GM12875 (cell line): ENCODE measurements at regions not wholly inside any gene's neighbourhood (a gene's known extent, or its start where the extent isn't known, plus 50 kb on each side); places are given as distances from the start of the nearest gene placed in this dataset.

Experiments
- H3K4me3 ChIP-seq: one replicate; pipeline ENCODE4 v1.5.1; 2011; ENCODE audit warnings: low read depth, low read length, control low read depth
- TF ChIP-seq, protein P1 (sequence below): IDR thresholded peaks from 2 replicates; pipeline ENCODE4 v1.5.1; 2011; ENCODE audit warnings: low read depth, mild to moderate bottlenecking, control low read depth, inconsistent platforms, low read length, moderate library complexity, borderline replicate concordance; ENCODE audit not compliant: insufficient read depth

DNA sequence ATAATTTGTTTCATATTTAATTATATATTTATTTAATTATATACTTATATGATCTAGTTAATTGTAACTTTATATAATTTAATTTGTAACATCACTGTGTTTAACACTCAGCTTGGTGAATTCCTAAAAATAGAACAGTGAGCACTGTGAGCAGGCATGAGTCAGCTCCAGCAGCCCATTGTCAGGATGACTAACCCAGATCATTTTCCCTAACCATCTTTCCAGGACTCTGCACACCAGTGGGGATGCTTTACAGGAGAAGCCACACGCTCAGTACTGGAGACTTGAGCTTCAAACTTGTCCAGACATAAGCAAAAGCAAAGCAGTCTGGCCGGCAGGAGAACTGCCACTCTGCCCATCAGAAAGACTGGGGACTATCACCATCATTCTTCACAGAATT lies 446.2 kb upstream of the TRPC7 start:
- no peak overlapping the region for H3K4me3 ChIP-seq
- TF ChIP-seq, protein P1, sequence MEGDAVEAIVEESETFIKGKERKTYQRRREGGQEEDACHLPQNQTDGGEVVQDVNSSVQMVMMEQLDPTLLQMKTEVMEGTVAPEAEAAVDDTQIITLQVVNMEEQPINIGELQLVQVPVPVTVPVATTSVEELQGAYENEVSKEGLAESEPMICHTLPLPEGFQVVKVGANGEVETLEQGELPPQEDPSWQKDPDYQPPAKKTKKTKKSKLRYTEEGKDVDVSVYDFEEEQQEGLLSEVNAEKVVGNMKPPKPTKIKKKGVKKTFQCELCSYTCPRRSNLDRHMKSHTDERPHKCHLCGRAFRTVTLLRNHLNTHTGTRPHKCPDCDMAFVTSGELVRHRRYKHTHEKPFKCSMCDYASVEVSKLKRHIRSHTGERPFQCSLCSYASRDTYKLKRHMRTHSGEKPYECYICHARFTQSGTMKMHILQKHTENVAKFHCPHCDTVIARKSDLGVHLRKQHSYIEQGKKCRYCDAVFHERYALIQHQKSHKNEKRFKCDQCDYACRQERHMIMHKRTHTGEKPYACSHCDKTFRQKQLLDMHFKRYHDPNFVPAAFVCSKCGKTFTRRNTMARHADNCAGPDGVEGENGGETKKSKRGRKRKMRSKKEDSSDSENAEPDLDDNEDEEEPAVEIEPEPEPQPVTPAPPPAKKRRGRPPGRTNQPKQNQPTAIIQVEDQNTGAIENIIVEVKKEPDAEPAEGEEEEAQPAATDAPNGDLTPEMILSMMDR: no peak

DNA sequence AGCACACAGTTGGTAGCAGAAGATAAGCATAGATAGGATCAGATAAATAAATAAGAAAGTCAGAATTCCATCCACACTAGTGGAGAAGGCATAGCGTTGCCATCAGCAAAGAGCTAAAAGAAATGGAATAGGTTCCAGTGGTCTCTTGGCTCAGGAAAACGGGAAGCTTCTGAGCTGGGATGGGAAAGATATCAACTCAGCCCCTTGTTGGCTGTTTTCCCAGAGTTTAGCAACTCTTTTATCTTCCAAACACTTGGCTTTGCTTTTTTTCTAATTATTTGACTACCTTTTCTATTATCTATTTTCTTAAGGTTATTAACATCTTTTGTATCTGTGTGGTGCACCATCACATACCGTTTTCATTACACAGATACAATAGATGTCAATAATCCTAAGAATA lies 445.7 kb upstream of the TRPC7 start:
- TF ChIP-seq, protein P1: no peak

DNA sequence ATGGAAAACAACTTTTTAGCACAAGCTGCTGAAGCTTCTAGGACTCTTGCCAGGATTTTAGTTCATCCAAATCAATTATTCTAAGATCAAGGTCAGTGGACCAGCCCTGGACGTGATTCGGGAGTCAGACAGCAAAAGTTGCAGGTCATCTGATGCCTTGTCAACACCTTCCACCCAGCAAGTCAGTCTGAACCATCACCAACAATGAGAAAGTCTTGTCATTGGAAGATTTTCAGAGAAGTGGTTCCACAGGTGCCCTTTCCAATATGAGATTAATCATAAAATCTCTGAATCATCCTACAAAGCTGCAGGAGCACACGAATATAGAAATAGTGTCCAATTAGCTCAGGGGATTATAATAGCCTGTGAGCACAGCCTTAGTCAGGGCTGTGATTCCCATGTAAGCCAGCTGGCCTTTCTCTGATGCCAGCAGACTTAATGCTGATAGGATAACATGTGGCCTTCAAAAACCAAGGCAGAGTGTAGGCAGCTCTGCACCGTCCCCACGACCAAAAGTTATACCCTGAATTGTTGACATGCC lies 445.0 kb upstream of the TRPC7 start:
- H3K4me3 ChIP-seq: no peak overlapping the region

More for the DNA sequence above, 445.7 kb upstream of the TRPC7 start:
- H3K4me3 ChIP-seq: no peak overlapping the region

DNA sequence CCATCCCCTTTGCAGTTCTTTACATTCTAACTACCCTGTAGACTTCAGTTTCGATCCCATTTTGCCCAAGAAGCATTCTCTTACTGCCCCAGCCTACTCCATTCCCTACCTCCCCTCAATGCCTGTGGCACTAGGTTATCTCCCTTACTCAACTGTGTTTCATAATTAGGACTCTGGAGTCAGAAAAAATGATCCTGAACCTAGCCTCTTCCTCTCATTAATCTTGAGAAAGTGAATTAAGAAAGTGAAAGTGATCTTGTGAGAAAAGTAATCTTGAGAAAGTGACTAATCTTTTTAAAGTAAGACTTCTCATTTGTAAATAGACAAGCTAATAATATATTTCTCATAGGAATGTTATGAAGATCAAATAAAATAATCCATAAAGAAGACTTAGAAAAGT lies 444.0 kb upstream of the TRPC7 start:
- H3K4me3 ChIP-seq: no peak overlapping the region
- TF ChIP-seq, protein P1: no peak

More for the DNA sequence above, 445.0 kb upstream of the TRPC7 start:
- TF ChIP-seq, protein P1: no peak

DNA sequence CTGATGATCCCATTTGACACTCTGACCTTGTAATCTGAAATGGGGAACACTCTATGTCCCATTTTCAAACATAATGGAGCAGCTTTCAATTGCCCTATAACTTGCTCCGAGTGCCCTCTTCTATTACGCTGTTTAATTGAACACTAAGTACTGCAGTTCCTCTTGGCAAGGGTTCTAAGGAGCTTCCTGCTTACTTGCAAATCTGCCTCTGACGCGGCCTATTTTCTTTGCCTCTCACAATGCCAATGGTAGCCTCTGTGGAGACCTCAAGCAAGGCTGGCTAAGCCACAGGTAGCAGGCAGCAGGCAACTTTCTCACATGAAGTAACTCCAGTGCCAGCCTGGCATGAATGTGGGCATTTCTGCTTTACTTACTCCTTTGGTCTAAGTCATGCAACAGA lies 443.4 kb upstream of the TRPC7 start:
- TF ChIP-seq, protein P1: no peak

DNA sequence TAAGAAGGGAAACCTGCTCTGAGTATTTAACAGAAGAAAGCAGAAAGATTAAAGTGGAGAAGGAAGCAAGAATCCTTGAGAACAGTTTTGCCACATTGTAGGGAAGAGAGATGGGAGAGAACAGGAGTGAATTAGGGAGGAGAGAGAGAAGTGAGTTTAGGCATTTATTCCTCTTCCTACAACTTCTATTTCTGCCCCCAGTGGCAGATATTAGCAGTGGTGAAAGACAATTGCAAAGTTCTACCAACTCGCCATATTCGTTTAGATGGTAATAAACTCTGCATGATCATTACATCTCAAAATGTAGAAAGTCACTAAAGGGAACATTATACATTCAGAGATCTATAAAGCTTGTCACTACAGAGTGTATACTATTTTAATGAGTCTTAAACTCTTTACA lies 440.1 kb upstream of the TRPC7 start:
- TF ChIP-seq, protein P1: no peak
- H3K4me3 ChIP-seq: no peak overlapping the region

More for the DNA sequence above, 443.4 kb upstream of the TRPC7 start:
- no peak overlapping the region for H3K4me3 ChIP-seq

DNA sequence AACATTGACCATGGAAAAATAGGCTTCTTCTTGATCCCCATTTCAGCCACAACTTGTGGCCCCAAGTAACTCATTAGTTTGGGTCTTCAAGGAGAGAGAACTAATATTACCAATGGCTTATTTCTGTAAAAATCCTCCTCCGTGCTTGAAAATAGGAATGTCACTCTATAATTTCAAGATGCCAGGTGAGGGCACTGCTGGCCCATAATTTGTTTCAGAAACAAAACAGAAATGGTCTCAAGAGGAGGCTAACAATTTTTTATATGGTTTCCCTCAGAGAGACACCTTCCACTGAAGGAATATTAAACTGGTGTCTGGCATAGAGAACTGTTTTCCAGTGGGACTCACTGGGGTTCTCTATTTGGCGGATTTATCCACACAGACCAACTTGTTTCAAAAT lies 437.0 kb upstream of the TRPC7 start:
- H3K4me3 ChIP-seq: no peak overlapping the region
- TF ChIP-seq, protein P1: no peak
